Inferior parietal cortex (tissue), 1 donor: ENCODE measurements at regions not wholly inside any gene's neighbourhood (a gene's known extent, or its start where the extent isn't known, plus 50 kb on each side); places are given as distances from the start of the nearest gene placed in this dataset.

Experiments
- DNase-seq: peaks from one replicate; pipeline ENCODE4 v3.0.0-alpha.2; 2016; ENCODE audit errors: extremely low spot score

DNA sequence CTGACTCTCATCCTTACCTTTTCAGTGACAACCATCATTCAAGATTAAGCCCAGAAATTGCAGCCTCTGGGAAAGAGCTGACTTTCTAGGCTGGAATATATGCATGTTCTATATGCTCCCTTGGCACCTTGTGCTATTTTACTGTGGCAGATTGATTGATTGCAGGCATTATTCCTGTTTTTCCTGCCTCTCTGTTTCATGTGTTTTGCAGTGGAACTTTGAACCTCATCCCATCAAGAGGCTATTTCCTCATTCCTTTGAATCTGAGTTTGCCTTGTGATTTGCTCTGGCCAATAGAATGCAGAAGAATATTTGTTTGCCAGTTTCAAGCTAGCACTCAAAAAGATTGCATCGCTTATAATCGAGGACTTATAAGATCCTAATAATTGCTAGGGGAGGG, 174.8 kb upstream of the DCN start:
- DNase-seq = no peak

DNA sequence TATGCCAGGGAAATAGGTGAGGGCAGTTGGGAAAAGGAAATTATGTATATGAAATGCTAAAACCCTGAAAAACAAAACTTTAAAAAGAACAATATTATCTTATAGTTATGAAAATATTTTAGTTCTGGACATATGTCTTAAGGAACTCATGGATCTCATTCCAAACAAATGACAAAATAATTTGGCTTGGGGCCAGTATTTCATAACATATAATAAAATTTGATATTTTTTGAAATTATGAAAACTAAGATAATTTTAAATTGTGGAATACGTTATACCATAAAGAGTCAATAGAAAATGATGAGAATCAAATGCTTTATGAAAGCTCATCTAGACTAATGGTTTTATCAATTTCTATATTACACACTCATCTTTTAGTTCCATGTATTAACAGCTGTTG, 173.8 kb upstream of the DCN start:
- no peak for DNase-seq

DNA sequence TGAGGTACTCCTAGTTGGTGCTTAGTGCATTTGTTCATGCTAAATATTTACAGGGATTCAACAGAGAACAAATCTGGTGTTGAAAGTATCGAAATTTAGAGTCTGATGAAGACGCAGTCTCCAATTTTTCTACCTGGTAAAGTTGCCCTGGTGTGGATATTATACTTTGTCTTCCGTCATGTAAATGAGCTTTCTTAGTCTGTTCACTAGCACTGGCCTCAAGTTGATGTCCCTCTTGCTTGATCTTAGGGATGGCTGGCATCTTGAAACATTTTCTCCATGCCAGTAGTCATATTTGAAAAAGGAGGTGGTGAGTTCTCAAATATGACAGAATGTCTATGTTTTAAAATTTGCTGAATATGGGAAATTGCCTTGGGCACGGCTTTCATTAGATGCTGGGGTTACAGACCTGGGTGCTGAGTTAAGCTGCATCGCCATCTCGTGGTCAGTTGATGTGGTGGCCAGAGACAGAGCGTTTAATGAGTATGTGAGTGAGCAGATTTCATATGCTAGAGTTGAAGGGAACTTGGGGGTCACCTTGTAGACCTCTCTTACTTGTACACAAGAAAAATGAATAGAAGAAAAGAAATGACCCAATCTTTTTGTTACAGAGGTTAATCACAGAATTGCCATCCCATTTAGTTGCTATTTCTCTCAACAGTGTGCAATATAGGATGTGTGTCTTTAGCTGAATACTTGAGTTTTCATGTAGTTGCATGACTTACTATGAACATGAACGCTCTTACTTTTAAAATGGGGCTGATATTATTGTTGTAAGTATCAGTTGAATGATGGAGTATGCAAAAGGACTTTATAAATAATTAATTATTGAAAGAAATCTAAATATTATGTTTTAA, 172.8 kb upstream of the DCN start:
- peak; percentile 78 for DNase-seq

DNA sequence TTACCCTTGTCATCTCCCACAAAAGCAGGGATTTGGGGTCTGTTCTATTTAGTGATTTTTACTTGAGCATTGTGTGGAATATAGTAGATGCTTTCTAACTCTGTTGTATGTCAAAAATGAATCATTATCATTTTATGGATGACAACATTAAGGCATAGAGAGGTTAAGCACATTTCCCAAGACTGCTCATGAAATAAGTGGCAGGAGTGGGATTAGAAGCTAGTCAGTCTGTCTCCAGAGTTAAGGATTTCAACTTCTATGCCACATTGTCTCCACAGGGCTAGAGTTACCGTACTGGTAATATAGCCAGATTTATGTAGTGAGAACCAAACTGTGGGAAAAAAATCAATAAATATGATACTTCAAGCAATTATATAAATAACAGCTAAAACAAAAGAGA, 170.6 kb upstream of the DCN start:
- DNase-seq = no peak

DNA sequence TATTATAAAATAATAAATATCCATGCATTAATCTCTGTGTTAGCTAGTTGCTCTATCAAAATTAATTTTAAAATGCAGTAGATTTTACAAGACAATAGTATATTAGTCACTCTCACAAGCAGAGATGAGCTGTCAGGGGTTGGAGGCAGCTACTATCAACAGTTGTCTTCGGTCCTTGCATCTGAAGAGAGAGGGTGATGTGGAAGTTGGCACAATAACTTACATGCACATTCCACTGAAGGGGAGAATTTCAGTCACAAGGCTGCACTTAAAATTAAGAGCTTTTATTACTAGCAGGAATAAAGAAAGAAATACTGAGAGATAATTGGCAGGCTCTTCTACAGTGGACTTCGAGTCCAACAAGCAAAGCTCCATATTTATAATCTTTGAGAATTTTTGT, 166.9 kb upstream of the DCN start:
- no peak for DNase-seq

DNA sequence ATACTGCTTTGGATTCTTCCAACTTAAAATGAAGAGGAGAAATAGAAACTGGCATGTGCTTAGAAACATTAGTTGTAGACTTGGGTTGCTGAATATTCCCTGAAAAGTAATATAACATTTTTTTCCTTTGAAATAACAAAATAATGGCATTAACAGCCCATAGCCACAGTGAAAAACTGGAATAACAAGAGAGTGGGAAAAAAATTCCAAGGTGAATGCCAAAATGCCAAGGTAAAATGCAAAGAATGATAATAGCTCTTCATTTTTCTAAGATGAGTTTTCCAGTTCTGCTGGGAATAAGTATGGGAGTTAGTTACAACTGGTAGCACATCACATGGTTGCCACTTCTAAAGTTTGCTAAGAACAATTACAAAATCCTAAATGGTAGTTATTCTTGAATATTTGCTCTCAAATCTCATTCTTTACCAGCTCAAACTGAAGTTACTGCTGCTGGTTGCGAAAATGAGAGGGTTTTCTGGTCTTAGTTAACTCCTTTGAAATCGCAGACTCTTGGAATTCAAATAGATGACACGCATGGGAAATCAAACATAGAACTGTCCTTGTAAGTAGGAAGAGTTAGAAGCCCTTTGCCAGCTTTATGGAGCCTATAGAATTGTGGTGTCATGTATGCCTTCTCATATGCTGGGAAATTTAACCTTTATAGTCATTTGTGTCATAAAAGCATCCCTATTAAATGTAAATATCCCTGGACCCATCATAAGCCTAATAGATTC, 165.0 kb upstream of the DCN start:
- DNase-seq = no peak

DNA sequence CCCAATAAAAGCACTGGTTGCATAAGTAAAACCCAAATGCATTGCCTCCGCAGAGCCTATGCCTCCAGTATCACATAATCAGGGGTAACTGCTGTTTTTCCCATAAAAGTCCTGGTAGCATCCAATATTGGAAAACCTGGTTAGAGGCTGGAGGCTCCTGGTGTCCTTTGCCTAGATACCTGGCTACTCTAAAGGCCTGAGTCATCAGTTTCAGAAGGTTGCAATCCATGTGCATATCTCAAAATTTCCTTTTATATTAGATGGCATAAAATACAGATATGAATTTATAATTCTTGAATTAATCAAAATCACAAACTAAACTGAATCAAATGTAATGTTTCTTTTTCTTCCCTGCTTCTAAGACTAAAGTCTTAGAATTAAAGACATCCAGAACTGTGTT, 164.2 kb upstream of the DCN start:
- DNase-seq = no peak

DNA sequence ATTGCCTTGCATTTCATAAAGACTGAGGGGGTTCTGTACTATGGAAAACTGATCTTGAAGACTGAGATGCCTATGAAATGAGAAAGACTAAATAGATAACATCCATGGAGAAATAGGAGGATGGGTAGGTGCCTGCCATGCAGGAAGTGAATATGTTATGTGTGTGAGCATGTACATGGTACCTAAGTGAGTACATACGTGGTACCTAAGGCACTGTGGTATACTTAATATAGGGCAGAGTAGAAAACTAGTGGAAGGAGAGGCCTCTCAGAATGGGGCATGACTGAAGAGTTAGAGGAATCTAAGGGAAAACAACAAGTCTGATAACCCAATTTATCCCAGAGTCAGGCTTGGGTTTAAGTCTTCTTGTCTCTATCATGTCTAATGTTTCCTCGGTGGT, 161.8 kb upstream of the DCN start:
- no peak for DNase-seq

DNA sequence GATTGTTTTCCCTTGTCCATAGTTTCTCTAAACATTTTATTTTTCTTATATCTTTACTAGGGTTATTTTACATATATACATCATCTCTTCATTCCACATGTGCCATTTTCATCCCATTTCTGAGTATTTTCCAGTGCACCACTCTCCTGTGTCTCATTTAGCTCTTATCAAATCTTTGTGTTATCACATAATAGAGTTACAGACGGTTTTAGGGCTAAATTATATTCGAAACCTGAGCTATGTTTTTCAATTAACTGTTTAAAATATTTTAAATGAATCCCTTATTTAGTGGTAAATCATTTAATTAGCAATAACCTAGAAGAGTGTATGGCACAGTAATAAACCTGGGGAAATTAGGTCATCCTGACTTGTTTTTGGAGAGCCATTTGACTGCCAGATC, 160.4 kb upstream of the DCN start:
- DNase-seq = no peak

DNA sequence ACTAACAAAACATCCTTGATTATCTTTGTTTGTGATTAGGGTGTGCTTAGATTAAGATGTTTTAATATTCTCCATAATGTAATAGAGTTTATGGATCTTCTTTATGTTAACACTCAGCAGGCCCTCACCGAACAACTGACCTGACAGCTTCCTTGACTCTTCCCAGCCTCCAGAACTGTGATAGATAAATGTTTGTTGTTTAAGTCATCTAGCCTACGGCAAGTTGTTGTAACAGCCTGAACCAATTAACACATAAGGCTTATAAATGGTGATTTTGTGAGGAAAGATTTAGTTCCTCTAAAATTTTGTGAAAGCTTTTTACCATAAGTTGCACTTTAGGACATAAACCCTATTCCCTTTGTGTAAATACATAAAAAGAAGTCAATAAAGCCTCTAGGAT, 156.5 kb upstream of the DCN start:
- DNase-seq = no peak

DNA sequence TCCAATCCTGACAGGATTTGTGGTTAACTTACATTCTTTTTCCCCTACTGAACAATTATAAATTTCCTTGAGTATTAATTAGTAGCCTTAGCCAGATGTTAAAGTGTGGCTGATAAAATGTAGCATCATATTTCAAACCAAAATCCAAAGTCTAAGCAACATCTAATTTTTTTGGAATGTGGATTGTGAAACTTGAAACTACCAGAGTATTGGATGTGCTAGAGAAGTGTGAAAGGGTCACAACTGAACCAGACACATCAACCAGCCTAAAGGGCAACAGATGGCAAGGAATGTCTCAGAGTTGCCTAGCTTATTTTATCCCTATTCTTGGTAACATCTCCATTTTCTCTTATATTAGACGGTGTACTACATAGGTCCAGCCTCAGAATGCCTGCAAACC, 153.1 kb upstream of the DCN start:
- DNase-seq = no peak

DNA sequence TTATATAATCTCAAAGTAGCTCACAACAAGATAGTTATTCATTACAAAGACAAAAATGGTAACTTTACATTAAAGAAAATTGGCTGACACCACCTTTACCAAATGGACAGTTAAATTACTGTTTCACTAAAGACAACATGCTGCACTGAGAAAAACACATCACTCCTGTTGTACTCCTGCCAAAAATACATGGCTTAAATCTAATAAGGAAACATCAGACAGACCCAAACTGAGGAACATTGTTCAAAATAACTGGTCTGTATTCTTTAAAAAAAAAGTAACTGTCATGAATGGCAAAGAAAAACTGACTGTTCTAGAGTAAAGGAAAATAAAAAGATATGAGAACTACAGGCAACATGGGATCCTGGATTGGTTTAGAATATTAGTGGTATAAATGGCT, 151.3 kb upstream of the DCN start:
- DNase-seq = no peak

DNA sequence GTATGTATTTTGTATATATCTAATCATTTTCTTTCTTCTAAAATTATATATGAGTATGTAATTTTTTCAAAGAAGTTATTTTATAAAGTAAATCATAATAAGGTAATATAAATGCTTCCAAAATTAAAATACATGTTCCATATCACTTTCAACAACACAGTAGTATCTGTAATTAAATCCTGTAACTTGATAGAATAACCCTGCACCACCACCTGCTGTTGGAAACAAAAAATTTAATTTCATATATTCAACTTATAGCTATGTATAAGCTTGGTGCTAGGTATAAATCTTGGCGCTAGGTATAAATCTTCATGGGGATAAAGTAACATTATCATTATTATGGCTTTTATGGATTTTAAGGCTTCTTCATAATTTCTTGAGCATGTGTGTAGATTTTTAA, 149.7 kb upstream of the DCN start:
- no peak for DNase-seq

DNA sequence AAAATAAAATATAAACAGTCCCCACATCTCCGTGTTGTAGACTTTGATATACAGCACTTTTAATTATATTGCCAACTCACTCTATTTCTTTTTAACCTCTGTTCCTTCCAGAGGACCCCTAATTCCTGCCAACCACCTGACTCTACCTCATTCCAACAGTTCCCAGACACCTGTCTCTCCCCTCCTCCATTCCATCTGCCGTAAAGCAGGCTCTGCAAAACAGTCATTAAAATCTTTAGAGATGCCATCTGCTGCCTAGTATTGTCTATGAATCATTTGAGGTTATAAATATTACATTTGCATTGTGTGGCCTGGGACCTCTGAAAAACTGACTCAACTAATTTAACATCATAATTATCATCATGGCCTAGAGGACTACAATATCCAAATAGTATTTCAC, 148.8 kb upstream of the DCN start:
- no peak for DNase-seq

DNA sequence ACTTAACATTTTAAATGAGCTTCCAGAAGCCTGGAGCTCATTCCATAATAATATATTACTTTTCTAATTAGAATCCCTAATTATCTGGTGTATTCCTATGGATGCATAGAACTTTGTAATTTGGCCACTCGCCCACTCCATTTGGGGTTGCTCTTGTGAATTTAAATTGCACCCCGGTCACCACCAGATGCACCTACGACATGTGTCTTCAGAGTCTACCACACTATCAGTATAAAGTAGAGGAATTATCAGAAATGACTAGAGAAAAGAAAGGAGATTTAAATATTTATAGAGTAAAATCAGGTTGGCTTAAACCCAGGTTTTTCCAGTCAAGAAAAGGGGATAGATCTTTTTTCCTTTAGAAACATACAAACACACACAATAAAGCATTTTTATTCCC, 145.8 kb upstream of the DCN start:
- DNase-seq = no peak

DNA sequence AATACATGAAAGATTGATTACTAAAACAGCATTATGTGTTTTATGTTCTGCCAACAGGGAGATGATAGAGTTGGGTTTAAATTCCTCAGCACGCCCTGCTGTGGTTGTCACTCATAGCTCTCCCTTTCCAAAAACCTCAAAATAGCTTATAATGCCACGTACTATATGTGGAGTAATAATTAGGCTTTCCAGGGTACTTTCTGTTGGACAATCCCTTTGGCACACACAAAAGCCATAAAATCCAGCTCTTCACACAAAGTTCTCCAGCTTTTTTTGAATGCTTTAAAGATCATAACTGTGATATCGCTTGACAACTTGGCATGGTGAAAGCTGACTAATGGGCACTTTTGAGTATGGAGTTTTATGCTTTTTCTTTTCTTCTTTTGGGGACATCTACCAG, 145.3 kb upstream of the DCN start:
- DNase-seq = no peak

DNA sequence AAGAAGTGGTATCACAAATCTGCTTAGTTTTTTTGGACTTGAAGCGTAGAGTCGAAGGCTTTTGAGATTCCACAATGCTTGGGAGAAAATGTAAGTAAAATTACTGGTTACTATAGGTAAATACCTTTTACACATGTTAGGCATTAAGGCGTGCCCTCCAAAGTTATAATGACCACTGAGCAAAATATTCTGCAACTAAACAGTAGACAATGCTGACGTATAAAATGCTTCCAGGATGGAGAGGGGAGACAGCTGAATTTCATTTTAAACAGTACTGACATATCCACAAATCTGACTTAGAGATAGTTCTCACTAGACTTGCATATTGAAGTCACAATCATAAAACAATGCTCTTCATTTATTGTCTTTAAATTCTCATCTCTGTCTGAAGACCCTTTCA, 144.5 kb upstream of the DCN start:
- no peak for DNase-seq

DNA sequence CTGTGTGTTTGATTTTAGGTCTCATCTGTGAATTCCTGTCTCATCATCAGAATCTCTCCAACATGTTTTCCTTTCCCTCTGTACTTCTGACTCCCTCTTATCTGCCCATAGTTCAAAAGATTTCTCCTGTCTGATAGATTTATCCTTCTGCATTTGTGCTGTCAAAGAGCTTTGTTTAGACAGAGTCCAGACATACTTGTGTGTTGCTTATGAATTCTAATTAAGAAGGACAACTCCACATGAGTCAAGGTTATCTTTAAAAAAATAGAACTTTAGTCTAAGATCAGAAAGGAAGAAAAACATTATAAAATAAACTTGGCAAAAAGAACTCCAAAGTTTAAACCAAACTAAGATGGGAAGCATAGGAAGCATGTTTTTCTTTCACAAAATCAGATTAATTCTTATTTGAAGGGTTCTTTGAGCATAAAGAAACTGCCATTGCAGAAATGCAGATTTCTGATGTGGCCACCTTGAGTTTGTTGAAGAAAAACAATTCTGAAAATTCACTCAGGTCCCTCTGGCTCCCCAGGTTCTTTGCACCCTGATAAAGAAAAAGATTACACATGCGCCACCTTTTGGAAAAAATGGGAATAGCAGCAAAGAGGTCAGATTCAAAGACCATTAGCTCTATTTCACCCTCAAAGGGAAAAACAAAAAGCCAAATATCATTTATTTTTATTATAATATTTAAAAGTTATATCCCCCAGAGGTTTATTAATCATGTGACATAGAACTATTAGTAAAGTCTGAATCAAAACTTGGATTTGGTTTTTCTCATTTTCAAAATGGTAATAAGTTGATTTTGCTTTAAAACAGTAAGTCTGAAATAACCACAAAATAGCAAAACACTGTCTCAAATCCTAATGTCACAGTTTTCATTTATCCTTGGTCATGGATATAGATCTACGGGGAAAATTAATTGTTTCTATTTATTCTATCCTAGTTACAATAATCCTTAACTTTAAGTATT, 143.7 kb upstream of the DCN start:
- peak; percentile 83 for DNase-seq

DNA sequence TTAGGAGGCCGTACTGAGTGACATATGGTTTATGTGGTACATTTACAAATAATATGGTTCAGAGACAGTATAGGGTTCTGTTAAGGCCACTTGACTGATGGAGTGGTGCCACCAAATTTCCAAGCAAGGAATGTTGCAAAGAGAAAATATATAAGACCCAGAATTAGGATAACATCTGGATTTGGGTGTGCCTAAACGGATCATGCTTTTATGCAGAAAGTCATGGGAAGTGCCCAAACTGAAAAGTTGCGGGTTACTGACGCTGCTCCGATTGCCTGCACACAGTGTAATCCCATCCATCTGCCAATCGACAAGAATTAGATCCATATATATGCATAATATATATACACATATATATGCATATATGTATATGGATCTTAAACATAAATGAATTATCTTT, 138.4 kb upstream of the DCN start:
- DNase-seq = no peak

DNA sequence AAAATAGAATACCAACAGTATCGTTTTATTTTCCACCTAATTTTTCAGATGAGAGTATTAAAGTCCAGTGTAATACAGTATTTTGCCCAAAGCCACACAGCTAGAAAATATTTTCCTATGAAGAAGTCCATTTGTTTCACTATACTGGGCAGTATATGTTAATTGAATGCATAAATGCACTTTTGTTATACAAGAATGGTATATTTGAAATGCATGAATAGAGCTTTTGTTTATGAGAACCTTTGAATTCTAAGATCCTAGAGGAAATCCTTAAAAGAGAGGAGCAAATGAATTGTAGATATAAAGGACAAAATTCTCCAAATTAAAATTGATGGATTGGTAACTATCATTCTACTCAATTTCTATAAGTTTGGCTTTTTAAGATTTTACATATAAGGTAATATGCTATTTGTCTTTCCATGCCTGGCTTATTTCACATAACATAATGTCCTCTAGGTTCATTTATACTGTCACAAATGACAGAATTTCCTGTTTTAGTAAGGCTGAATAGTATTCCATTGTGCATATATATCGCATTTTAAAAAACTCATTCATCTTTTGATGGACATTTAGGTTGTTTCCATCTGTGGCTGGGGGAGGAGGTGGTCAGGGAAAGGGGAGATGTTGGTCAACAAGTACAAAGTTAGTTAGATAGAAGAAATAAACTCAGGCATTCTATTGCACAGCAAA, 136.6 kb upstream of the DCN start:
- no peak for DNase-seq

DNA sequence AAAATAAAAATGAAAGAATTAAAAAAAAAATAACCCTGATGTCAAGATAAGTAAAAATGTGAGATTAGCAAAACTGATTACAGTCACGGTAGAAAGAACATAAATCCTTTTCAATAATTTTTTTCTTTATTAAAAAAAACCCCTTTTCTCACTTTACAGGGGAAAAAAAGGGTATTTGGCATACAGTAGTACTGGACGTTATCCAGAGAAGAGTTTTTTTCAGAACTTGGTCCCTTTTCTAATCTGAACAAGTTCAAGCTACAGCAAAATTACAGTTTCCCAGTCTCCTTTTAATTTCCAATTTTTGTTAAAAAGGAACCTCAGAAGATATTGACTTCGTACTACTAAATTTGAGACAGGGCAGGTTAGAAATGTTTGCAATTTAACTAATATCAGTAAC, 134.7 kb upstream of the DCN start:
- DNase-seq = no peak

DNA sequence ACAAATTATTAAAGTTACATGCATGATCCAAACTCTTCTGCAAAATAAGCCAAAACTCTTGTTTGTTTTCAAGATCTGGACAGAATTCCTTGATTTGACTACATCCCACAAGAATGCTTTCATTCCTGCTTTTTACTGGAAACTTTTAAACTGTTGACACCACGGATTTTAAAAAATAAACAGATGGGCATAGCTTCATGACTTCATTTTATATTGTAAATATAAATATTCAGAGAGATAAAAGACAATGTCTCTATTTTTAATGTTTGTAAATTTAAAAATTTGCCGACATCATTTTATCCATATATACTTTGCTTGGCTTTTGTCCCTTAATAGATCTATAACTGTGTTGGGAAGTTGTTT, 134.3 kb upstream of the DCN start:
- no peak for DNase-seq
